RPMI8226 (cell line): ENCODE measurements at regions not wholly inside any gene's neighbourhood (a gene's known extent, or its start where the extent isn't known, plus 50 kb on each side); places are given as distances from the start of the nearest gene placed in this dataset.

ENCODE experiments used
- DNase-seq: peaks from one replicate; pipeline ENCODE4 v3.0.0-alpha.2; 2015

GRCh38 chr1:34331020-34331926 is 154.6 kb downstream of the C1orf94 start:
- DNase-seq = no peak

GRCh38 chr1:34332996-34333395 is 156.3 kb downstream of the C1orf94 start:
- no peak for DNase-seq

DNA sequence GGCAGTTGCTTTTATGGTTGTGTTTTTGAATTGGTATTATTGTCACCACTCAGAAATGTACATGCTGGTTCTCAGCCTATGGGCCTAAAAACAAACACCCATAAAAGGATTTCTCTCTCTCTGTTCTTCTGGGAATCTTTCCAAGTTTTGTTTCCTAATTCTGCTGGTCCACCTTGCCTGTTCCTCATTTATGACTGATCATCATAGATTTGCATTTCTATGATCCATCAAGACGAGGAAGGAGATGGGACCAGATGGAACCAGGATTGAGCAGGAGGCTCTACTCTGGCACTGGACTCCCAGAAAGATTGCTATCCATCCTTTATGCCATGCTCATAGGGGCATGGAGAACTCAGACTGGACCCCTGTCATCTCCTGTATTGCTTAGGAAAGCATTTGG is 162.2 kb downstream of the C1orf94 start:
- no peak for DNase-seq

GRCh38 chr1:34341896-34342295 is 165.2 kb downstream of the C1orf94 start:
- DNase-seq = no peak

DNA sequence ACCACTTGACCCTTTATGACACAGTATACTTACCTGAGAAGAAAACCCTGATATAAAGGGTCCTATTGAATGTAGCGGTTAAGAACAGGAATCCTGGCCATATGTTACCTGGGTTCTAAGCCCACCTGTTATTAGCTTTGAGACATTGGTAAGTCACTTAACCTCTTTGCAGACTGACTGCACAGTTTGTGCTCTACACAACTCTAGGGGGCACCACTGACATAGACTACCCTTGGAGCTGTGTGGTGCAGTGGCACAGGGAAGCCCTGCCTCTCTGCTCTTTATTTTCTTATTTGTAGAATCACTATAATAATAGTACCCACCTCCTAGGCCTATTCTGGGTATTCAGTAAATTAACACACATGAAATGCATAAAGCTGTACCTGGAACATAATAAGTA is 165.6 kb downstream of the C1orf94 start:
- DNase-seq = no peak

DNA sequence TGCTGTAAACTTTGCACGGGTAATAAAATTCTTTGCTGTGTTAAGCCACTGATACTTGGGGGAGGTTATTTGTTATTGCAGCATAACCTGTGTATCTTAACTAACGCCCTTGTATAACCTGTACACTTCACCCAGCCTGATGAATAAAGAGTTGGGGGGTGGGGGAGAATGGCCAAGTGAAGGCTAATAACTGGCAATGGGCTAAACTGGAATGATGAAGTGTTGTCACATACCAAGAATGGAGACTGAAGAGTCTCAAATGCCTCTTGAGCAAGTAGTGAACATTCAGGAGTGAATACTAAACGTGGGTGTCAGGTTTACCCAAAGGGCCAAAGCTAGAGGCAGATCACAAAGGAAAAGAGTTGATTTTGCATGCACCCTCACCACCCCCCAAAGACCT is 169.4 kb downstream of the C1orf94 start:
- no peak for DNase-seq

GRCh38 chr1:34353409-34353808 is 176.7 kb downstream of the C1orf94 start:
- DNase-seq = no peak

- no peak for DNase-seq
Measured at GRCh38 chr1:34354367-34354766, 177.7 kb downstream of the C1orf94 start.

GRCh38 chr1:34356853-34357252 is 180.1 kb downstream of the C1orf94 start:
- no peak for DNase-seq

- no peak for DNase-seq
Measured at GRCh38 chr1:34358636-34359035, 181.9 kb downstream of the C1orf94 start.

DNA sequence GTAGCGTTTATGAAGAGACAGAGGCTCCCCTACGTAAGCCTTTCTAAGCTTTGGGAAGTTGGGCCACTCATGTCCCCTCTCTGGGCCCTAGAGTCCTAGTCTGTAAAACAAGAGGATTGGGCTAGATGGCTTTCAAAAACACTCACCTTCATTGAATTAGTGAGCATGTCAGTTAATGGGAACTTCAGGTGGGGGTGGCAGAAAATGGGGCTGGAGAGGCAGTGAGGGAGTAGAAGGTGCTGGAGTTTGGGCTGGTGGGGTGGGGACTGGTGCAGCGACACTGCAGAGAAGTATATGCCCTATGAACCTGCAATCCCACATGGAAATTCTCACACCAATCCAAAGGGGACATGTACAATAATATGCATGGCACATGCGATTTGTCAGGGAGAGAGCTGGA is 182.7 kb downstream of the C1orf94 start:
- DNase-seq = no peak

DNA sequence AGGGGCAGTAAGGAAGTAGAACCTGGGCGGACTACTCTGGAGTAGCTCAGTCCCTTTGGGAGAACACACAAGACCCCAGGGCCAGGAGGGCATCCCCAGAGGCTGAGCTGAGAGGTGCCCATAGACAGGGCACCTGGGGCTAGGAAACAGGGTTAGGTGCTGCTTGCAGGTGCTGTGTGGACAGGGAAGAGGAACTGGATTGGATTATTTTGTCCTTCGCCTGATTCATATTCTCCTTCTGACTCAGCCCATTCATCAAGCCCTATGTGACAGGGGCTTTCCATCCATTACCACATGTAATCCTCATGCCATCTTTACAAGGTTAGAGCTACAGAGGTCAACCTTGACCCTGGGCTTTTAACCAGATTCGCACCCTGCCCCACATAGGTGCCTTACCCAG is 183.9 kb downstream of the C1orf94 start:
- DNase-seq = no peak

DNA sequence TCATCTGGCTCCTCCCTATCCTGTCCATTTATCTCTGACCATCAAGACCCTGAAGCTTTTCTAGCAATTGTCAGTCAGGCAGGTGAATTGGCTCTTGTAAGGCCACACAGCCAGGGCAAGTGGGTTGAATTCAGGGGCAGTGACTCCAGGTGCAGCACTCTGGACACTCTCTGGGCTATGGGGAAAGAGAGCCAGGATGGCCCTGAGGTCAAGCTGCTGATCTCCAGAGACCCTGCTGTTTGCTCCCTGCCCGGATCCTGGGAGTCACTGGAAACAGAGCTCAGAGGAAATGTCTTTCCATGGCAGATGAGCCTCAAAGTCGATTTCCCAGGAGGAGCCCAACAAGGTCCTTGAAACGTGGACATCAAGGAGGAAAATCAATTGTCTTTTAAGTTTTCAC is 184.4 kb downstream of the C1orf94 start:
- no peak for DNase-seq

GRCh38 chr1:34361781-34362357 is 185.2 kb downstream of the C1orf94 start:
- DNase-seq = no peak

GRCh38 chr1:34362949-34363348 is 186.2 kb downstream of the C1orf94 start:
- DNase-seq = no peak

- DNase-seq = no peak
Measured at GRCh38 chr1:34363447-34363846, 186.7 kb downstream of the C1orf94 start.

DNA sequence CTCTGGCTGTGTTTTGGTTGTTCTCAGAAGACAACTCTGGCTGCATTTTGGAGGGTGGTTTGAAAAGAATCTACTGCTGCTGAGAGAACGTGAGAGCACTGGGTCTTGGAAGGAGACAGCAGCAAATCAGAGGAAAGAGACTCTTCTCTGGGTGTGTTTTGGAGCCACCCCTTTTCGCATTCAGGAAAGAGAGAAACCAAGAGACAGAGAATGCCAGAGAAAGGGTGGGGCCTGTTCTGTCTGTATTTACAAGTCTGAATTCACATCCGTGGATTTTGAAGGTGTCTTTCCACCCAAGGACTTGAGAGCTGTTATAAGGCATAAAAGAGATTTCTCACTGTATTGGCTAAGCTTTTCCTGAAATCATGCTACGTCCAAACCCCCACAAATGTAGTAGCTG is 187.2 kb downstream of the C1orf94 start:
- DNase-seq = no peak

DNA sequence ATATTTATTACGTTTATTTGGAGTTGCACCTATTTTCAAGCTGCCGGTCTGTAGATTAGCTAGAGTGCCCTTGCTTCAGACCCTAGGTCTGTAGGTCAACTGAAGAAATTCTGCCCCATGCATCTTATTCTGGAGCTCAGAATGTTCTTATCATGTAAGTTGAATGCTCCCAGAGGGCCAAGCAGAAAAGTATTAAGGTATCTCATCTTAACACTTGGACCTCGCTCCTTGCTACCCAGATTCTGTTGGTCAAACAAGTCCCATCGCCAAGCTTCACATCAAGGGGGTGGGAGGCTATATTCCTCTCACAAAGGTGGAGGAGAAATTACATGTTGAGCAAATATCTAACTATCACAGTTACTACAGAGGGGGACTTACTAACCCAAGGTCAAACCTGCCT is 187.7 kb downstream of the C1orf94 start:
- DNase-seq = no peak

GRCh38 chr1:34365295-34365694 is 188.6 kb downstream of the C1orf94 start:
- DNase-seq = no peak

- no peak for DNase-seq
Measured at GRCh38 chr1:34366875-34367624, 190.3 kb downstream of the C1orf94 start.

- DNase-seq = no peak
Measured at GRCh38 chr1:34367954-34368353, 191.2 kb downstream of the C1orf94 start.

GRCh38 chr1:34369701-34370455 is 193.2 kb downstream of the C1orf94 start:
- no peak for DNase-seq

DNA sequence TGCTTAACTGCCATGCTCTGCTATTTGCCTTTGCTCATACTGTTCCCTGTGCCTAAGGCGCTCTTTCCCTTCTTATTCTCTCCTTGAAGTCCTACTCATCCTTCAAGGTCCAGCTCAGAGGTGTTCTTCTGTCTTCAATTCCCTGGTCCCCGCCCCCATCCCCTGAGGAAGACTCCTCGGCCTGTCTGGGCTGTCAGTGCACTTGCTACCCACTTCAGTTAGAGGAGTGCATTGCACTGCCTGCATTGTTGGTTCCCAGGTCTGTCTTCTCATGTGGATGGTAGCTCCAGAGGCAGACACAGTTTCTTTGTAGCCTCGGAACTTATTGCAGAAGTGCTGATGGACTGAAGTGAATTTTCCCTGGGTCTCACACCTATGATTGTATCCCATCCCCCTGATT is 194.0 kb downstream of the C1orf94 start:
- DNase-seq = no peak
